HG03558 (cell line): ENCODE measurements at regions not wholly inside any gene's neighbourhood (a gene's known extent, or its start where the extent isn't known, plus 50 kb on each side); places are given as distances from the start of the nearest gene placed in this dataset.

ENCODE experiments used
- ATAC-seq: cut with Tn5 transposase; IDR thresholded peaks from one replicate; pipeline ENCODE4 v1.9.1; 2021; ENCODE audit warnings: moderate number of reproducible peaks; ENCODE audit not compliant: unreplicated experiment; ENCODE audit errors: extremely low read depth

- ATAC-seq = no peak
Measured at GRCh38 chr7:156459582-156459981, 181.0 kb upstream of the RNF32 start.

DNA sequence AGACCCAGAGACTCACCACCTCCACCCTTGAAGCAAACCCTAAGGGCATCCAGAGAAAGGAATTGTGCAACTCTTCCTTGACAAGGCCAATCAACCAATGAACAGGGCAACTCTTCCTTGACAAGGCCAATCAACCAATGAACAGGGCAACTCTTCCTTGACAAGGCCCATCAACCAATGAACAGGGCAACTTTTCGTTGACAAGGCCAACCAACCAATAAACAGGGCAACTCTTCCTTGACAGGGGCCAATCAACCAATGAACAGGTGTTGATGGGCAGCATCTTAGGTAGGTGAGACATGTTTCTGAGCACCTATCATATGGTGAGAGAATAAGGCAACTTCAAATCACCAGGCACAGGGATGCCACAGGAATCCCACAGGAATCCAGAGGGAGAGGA lies 181.5 kb upstream of the RNF32 start:
- ATAC-seq = no peak

DNA sequence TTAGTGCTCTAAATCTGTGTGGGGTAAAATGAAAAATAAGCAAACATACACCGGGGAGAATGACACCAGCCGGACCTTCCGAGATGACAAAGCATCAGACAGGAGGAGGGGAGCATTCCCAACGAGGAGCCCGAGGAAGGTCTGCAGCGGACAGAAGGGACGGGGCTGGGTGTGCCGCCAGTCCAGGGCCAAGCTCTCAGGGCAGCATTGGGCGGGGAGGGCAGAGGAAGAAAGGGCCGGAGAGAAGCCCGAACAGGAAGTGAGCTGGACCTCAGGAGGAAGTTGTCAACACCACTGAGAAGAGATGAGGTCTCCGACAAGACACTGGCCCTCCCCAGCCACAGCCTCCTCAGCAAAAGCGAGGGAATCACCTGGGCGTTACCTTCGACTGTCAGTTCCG lies 182.6 kb upstream of the RNF32 start:
- no peak for ATAC-seq

- no peak for ATAC-seq
Measured at GRCh38 chr7:156456503-156457115, 184.0 kb upstream of the RNF32 start.

GRCh38 chr7:156456032-156456431 lies 184.5 kb upstream of the RNF32 start:
- no peak for ATAC-seq

- ATAC-seq = no peak
Measured at GRCh38 chr7:156450473-156450872, 190.1 kb upstream of the RNF32 start.

GRCh38 chr7:156448918-156449317 lies 191.7 kb upstream of the RNF32 start:
- ATAC-seq = no peak

- no peak for ATAC-seq
Measured at GRCh38 chr7:156446990-156447389, 193.6 kb upstream of the RNF32 start.

GRCh38 chr7:156445997-156446761 lies 194.4 kb upstream of the RNF32 start:
- ATAC-seq = no peak

GRCh38 chr7:156442516-156442915 lies 198.1 kb upstream of the RNF32 start:
- ATAC-seq = no peak

- no peak for ATAC-seq
Measured at GRCh38 chr7:156440456-156440855, 200.1 kb upstream of the RNF32 start.

DNA sequence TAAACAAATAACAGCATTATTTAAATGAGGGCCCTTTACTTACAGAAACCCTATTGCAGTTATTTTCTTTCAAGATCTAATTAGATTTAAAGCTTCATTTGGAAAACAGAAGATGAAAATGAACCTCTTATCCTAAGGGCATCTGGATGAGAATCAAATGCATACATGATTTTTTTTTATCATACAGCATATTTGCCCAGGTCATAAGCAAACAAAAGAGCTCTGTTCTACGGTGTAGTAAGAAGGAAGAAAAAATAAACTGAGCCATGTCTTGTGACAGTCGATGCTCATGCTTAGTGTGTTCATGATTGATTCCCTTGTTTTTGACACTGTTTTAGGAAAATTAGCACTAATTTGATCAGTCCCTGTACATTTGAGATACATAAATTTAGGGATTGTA lies 202.6 kb upstream of the RNF32 start:
- ATAC-seq = no peak

- ATAC-seq = no peak
Measured at GRCh38 chr7:156437021-156437614, 203.5 kb upstream of the RNF32 start.

DNA sequence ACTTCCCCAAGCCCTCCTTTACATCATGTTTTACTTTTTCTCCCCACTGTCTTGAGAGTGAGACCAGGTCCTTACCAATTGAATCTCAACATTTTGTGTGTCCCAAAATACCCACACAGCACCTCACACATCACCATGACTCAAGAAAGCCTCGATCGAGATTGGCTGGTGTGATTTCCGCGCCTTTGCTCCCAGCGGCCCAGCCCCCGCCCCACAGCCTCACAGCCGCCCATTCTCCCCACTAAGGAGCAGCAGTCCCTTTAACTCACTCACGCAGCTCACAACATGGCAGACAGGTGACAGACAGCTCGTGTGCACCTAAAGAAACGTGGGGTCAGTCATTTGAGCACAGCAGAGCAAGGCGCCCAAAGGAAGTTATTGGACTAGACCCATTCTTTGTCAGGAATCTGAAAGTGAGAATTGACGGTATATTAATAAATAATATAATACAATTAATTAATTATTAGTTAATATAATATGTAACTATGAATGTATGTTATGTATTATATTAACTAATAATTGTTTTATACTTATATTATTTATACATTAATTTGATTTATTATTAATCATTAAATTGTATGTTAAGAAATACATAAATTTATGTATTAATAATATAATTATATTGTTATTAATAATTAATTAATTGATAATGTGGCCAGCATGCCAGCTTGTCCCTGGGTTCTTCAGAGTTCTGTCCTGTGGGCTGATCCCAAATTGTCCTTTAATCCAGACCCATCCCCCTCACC lies 204.9 kb upstream of the RNF32 start:
- ATAC-seq = no peak

DNA sequence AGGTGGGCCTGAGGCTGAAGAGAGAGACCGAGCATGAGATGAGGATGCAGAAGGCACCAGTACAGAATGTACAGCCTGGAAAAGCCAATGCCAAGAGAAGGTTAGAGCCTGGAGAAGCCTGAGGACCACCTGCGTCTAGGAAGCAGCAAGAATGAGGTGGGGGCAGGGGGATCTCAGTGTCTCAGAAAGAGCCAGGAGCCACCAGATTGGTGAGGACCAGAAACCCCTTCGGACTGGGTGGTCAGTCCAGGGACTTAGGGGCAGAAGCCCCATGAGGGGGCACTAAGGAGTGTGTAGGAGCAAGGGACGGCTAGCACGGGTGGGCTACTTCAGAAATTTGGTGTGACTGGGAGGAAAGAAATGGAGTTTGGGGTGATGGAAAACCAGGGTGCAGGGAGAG lies 205.9 kb upstream of the RNF32 start:
- ATAC-seq = no peak

GRCh38 chr7:156432018-156432417 lies 208.6 kb upstream of the RNF32 start:
- ATAC-seq = no peak

DNA sequence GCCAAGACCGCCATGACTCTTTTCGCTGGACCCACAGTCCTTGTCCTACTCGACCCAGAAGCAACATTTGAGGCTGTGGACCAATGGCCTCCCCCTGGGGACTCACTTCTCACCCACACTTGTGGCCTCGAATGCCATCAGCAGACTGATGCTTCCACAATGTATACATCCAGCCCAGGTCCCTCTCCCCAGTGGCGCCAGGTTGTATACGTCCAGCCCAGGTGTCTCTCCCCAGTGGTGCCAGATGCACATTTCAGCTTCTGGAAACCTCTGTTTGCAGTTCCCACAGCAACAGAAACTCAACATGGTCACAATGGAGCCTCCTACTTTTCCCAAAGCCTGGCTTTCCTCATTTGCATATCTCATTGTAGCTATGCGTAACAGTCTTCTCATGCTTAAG lies 210.5 kb upstream of the RNF32 start:
- ATAC-seq = no peak

GRCh38 chr7:156429514-156429913 lies 211.1 kb upstream of the RNF32 start:
- ATAC-seq = no peak

DNA sequence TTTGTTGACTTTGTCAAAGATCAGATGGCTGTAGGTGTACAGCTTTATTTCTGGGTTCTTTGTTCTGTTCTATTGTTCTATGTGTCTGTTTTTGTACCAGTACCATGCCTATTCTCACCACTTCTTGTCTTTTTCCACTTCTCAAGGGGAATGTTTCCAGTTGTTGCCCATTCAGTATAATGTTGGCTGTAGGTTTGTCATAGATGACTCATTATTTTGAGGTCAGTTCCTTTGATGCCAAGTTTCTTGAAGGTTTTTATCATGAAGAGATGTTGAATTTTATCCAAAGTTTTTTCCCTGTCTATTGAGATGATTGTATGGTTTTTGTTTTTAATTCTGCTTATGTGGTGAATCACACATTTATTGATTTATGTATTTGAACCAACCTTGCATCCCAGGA lies 216.7 kb upstream of the RNF32 start:
- ATAC-seq = no peak

DNA sequence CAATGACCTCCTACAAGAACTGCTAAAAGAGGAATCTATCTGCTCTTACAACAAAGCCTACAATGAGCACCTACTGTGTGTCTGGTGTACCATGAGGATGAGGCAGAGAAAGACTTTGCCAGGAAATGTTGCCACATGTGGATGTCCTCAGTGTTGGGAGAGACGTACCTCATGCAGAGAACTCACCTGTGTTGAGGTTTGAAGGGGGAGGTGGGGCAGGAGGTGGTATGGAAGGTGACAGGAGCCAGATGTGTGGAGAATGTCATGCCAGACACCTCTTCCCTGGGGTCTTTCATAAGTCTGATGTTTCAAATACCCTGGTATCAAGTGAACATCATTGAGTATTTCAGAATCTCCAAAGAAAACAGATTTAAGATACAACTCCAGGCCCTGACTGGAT lies 220.1 kb upstream of the RNF32 start:
- ATAC-seq = no peak

DNA sequence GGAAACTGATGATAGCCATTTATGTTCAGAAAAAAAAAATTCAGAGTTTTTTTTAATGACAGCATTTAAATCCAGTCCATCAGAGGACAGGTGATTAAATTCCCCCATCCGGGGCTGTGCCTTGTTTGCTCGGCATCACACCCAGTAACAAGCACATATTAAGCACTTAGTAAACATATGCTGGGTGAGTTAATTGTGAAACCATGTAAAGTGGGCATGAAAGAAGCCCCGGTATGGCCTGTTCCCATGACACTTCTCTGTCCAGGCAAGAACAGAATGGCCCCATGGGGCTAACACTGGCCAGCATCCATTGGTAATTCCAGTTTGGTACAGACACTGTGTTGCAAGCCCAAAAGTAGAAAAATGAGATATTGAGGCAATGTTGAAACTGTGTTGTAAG lies 220.8 kb upstream of the RNF32 start:
- no peak for ATAC-seq
